SK-N-SH (cell line): ENCODE measurements at regions not wholly inside any gene's neighbourhood (a gene's known extent, or its start where the extent isn't known, plus 50 kb on each side); places are given as distances from the start of the nearest gene placed in this dataset.

Experiments
- CTCF ChIA-PET: fragments of 300-600, 350-600 bp; formaldehyde crosslinking; extraction: SDS; loops from one replicate; lab custom pipeline; 2021; lab: Yijun Ruan, JAX
- POLR2A ChIA-PET: fragments of 350-600 bp; sonication (Branson Sonifier 250); formaldehyde crosslinking; extraction: SDS; loops from one replicate; lab custom pipeline; 2020; ENCODE audit warnings: antibody characterized with exemption, inconsistent platforms; lab: Yijun Ruan, JAX
- DNase-seq: peaks from one replicate; pipeline ENCODE4 v3.0.0; 2012
- H2AFZ ChIP-seq: fragments of 200-600 bp; sonication (generic); 2 replicates; pipeline ENCODE4 v1.8.1; 2016; ENCODE audit warnings: antibody characterized with exemption, mild to moderate bottlenecking, low read depth
- H3F3A ChIP-seq: fragments of 200-600 bp; sonication (generic); replicated peaks from 2 replicates; pipeline ENCODE3; 2016; ENCODE audit warnings: antibody characterized with exemption, mild to moderate bottlenecking; ENCODE audit not compliant: insufficient read depth
- H3K27ac ChIP-seq, 2 experiments: fragments of 200-500 bp in 1 of 2; fragments of 200-600 bp in 1 of 2; sonication (Bioruptor generic) in 1 of 2; sonication (generic), shearing (Covaris generic) in 1 of 2; 2 replicates each; pipeline versions ENCODE4 v1.5.1 to v1.6.1; 2014 to 2016; ENCODE audit warnings: low read depth in 2 of 2, inconsistent platforms in 1 of 2, low read length in 1 of 2, mild to moderate bottlenecking in 1 of 2, mixed read lengths in 1 of 2
- H3K27me3 ChIP-seq: fragments of 200-600 bp; sonication (generic), shearing (Covaris generic); 2 replicates; pipeline ENCODE4 v1.6.1; 2016; ENCODE audit warnings: mixed run types; ENCODE audit not compliant: insufficient read depth
- H3K36me3 ChIP-seq, 2 experiments: fragments of 200-500 bp in 1 of 2; fragments of 200-600 bp in 1 of 2; sonication (Bioruptor generic) in 1 of 2; sonication (generic) in 1 of 2; replicated peaks in 1 of 2; 2 replicates each; pipeline versions ENCODE3 to v1.5.1; 2014 to 2016; ENCODE audit warnings: low read length in 1 of 2, mild to moderate bottlenecking in 1 of 2; ENCODE audit not compliant: insufficient read depth in 2 of 2, control insufficient read depth in 1 of 2
- H3K4me1 ChIP-seq, 2 experiments: fragments of 200-500 bp in 1 of 2; fragments of 200-600 bp in 1 of 2; sonication (Bioruptor generic) in 1 of 2; sonication (generic), shearing (Covaris generic) in 1 of 2; 2 replicates each; pipeline versions ENCODE4 v1.5.1 to v1.6.1; 2014 to 2016; ENCODE audit warnings: low read depth in 1 of 2, low read length in 1 of 2, mixed run types in 1 of 2; ENCODE audit not compliant: insufficient read depth in 2 of 2, control insufficient read depth in 1 of 2
- H3K4me2 ChIP-seq: fragments of 200-600 bp; sonication (generic), shearing (Covaris generic); 2 replicates; pipeline ENCODE4 v1.6.1; 2017; ENCODE audit warnings: mixed run types
- H3K4me3 ChIP-seq, 2 experiments: fragments of 200-500 bp in 1 of 2; fragments of 200-600 bp in 1 of 2; sonication (Bioruptor generic) in 1 of 2; sonication (generic), shearing (Covaris generic) in 1 of 2; 2 replicates each; pipeline versions ENCODE4 v1.5.1 to v1.8.1; 2014 to 2016; ENCODE audit warnings: low read depth in 2 of 2, inconsistent platforms in 1 of 2, low read length in 1 of 2, mild to moderate bottlenecking in 1 of 2, mixed read lengths in 1 of 2, moderate library complexity in 1 of 2
- H3K79me2 ChIP-seq: fragments of 200-600 bp; sonication (generic); 2 replicates; pipeline ENCODE4 v1.8.1; 2017; ENCODE audit warnings: mild to moderate bottlenecking; ENCODE audit not compliant: insufficient read depth
- H3K9ac ChIP-seq: fragments of 200-600 bp; sonication (generic); 2 replicates; pipeline ENCODE4 v1.6.1; 2017; ENCODE audit warnings: mixed run types
- H3K9me2 ChIP-seq: fragments of 200-600 bp; sonication (generic); 2 replicates; pipeline ENCODE4 v1.6.1; 2017; ENCODE audit warnings: mixed run types
- H3K9me3 ChIP-seq: fragments of 200-600 bp; sonication (generic); 2 replicates; pipeline ENCODE4 v1.6.1; 2017; ENCODE audit warnings: mixed run types, mild to moderate bottlenecking, moderate library complexity
- H4K20me1 ChIP-seq: fragments of 200-600 bp; sonication (generic); 2 replicates; pipeline ENCODE4 v1.6.1; 2017; ENCODE audit warnings: mild to moderate bottlenecking, mixed run types; ENCODE audit not compliant: insufficient read depth
- CTCF ChIP-seq: fragments of 200-600 bp; sonication (generic); IDR thresholded peaks from 2 replicates; pipeline ENCODE4 v1.6.1; 2017; ENCODE audit warnings: antibody characterized with exemption, mild to moderate bottlenecking, moderate library complexity
- ELF1 ChIP-seq: IDR thresholded peaks from 2 replicates; pipeline ENCODE4 v1.4.0; 2012
- EP300 ChIP-seq, 2 experiments: IDR thresholded peaks; 2 replicates each; pipeline versions ENCODE4 v1.4.0 to v1.6.1; 2012; ENCODE audit warnings: borderline replicate concordance in 1 of 2, low read depth in 1 of 2, low read length in 1 of 2
- FOSL2 ChIP-seq: IDR thresholded peaks from 2 replicates; pipeline ENCODE4 v1.4.0; 2012; ENCODE audit warnings: low read depth, mild to moderate bottlenecking, moderate library complexity, borderline replicate concordance
- FOXJ3 ChIP-seq: sonication (generic); formaldehyde crosslinking; IDR thresholded peaks from 2 replicates; pipeline ENCODE4 v1.5.1; 2020; ENCODE audit warnings: mild to moderate bottlenecking, missing genetic modification reagents
- JUND ChIP-seq: IDR thresholded peaks from 2 replicates; pipeline ENCODE4 v1.4.0; 2012
- MXI1 ChIP-seq: IDR thresholded peaks from 2 replicates; pipeline ENCODE4 v1.6.1; 2012; ENCODE audit warnings: mild to moderate bottlenecking, low read depth, low read length, improper control_type of control experiment
- NFIC ChIP-seq: IDR thresholded peaks from 2 replicates; pipeline ENCODE4 v1.4.0; 2012; ENCODE audit warnings: borderline replicate concordance
- PBX3 ChIP-seq: IDR thresholded peaks from 2 replicates; pipeline ENCODE4; 2012
- POLR2AphosphoS5 ChIP-seq: IDR thresholded peaks from 2 replicates; pipeline ENCODE4 v1.6.1; 2012; ENCODE audit warnings: low read depth, low read length
- RAD21 ChIP-seq: IDR thresholded peaks from 2 replicates; pipeline ENCODE4 v1.6.1; 2012; ENCODE audit warnings: mild to moderate bottlenecking, low read length
- REST ChIP-seq: IDR thresholded peaks from 2 replicates; pipeline ENCODE4 v1.6.1; 2012; ENCODE audit warnings: mild to moderate bottlenecking, low read depth, low read length, moderate library complexity
- RFX5 ChIP-seq: IDR thresholded peaks from 2 replicates; pipeline ENCODE4 v1.6.1; 2012; ENCODE audit warnings: mild to moderate bottlenecking, improper control_type of control experiment, low read length
- RXRA ChIP-seq: IDR thresholded peaks from 2 replicates; pipeline ENCODE4 v1.4.0; 2012; ENCODE audit warnings: low read depth, mild to moderate bottlenecking, borderline replicate concordance
- SIN3A ChIP-seq: IDR thresholded peaks from 2 replicates; pipeline ENCODE4 v1.6.1; 2012; ENCODE audit warnings: low read depth, mild to moderate bottlenecking, low read length, moderate library complexity, borderline replicate concordance
- SMC3 ChIP-seq: IDR thresholded peaks from 2 replicates; pipeline ENCODE4 v1.6.1; 2012; ENCODE audit warnings: low read depth, low read length, improper control_type of control experiment
- TAF1 ChIP-seq: IDR thresholded peaks from 2 replicates; pipeline ENCODE4 v1.6.1; 2012; ENCODE audit warnings: low read depth, mild to moderate bottlenecking, low read length, moderate library complexity, borderline replicate concordance
- WGBS: methylation state at CpG from one replicate; pipeline ENCODE4 v1.1.6; 2017; ENCODE audit warnings: low lambda C conversion rate; 5-methylcytosine and 5-hydroxymethylcytosine counted together
- TF ChIP-seq, protein P1 (sequence below): IDR thresholded peaks from 2 replicates; pipeline ENCODE4 v1.4.0; 2012; ENCODE audit warnings: low read depth, borderline replicate concordance
- TF ChIP-seq, protein P2 (sequence below): fragments of 150-350 bp; IDR thresholded peaks from 2 replicates; pipeline ENCODE4 v1.6.1; 2017; ENCODE audit warnings: antibody characterized with exemption, low read length, low read depth, borderline replicate concordance

DNA sequence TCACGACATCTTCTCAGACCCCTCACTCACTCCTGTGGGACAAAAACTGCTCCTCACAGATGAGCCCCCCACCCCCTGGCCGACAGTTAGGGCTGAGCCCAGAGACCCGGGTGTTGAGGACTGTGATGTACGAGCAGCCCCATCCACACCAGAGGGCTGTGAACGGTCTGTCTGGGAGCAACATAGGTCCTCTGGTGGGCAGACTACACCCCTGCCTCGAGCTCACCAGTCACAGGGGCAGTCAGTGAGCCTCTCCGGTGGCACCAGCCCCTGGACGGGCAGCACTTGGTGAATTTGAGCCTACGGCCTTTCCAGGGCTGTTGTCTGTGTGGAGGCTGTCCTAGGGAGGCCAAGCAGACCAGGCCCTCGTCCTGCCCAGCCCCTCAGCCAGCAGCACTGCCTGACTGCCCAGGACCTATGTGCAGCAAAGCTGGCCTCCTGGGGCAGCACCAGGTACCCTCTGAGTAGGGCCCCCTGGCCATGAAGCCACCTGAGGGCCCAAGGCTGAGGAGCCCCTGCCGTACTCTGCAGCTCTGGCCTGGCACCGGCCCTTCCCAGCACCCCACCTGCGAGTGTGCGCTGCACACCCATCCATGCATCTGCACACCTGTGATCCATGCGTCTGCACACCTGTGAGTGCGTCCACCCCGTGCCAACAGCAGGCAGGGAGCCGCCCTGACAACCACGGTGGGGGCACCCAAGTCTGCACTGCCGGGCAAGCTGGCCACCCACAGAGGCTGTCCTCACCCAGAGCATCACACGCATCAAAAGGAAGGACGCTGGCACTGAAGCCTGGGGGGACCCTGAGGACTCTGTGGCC lies 111.6 kb upstream of the NKX1-1 start:
- Histone ChIP-seq H3K27me3 (peaks cover 76% of the 10 kb centered on the region), H2AFZ (no peak overlapping the region), H3K79me2 (no peaks in the 10 kb centered on the region), H3K9me3 (no peaks in the 10 kb centered on the region), H3K27ac (no peak overlapping the region), H3K4me3 (no peak overlapping the region), H3K36me3 (no peaks in the 10 kb centered on the region), H3K4me2 (no peak overlapping the region), H3K9me2 (no peaks in the 10 kb centered on the region), H4K20me1 (no peaks in the 10 kb centered on the region), H3K4me1 (no peaks in the 10 kb centered on the region; a peak in 1 of 4 replicates), H3F3A (no peaks in the 10 kb centered on the region), H3K9ac (no peak overlapping the region)
- no peak for DNase-seq
- 25% methylated on average over 13 of the region's 22 CpGs for WGBS
- CTCF ChIA-PET, result interaction anchor here (0.9 to 2.0 kb wide), 3 partner anchors 127 to 387 kb away, joined by 3 to 6 read pairs (median 3); no protein-coding TSS in a partner anchor
- TF ChIP-seq TAF1 (no peak), FOSL2 (no peak), SMC3 (no peak), EP300 (IDR thresholded peaks at IDR 0.05; ENCODE audit: borderline replicate concordance in 1 of 2, low read depth in 1 of 2, low read length in 1 of 2) (no peak), MXI1 (no peak), NFIC (no peak), PBX3 (no peak), JUND (no peak), RAD21 (no peak), RXRA (no peak)
- TF ChIP-seq, protein P1, sequence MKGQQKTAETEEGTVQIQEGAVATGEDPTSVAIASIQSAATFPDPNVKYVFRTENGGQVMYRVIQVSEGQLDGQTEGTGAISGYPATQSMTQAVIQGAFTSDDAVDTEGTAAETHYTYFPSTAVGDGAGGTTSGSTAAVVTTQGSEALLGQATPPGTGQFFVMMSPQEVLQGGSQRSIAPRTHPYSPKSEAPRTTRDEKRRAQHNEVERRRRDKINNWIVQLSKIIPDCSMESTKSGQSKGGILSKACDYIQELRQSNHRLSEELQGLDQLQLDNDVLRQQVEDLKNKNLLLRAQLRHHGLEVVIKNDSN, result no peak
- TF ChIP-seq, protein P2, sequence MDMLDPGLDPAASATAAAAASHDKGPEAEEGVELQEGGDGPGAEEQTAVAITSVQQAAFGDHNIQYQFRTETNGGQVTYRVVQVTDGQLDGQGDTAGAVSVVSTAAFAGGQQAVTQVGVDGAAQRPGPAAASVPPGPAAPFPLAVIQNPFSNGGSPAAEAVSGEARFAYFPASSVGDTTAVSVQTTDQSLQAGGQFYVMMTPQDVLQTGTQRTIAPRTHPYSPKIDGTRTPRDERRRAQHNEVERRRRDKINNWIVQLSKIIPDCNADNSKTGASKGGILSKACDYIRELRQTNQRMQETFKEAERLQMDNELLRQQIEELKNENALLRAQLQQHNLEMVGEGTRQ, result no peak
- POLR2A ChIA-PET, result no interaction called here

DNA sequence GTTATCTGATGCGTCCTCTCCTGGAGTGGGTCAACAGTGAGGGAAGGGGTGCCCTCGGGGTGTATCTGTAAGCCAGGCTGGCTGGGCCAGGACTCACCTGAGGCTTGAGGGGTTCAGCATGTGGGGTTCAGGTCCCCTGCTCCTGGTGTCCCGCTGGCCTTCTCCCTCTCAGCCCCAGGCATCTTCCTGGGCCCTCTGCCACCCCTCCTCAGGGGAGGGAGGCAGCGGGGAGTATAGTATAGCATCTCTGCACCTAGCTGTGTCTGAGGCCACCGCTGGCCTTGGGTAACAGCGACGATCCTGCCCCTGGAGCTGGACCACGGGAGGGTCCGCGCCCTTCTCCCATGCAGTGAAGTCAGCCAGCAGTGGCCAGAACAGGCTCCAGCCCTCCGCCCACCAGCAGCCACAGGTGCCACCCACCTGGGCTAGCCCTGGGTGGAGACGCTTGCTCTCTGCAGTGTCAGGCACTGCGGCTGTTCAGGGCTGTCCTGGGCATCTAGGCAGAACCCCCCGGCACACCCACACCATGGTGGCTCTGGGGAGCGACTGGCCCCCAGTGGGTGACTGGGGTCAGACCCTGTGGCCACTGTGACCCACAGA lies 110.7 kb upstream of the NKX1-1 start:
- WGBS, result 20% methylated on average over 4 of the region's 15 CpGs
- no peak for DNase-seq
- Histone ChIP-seq H3K79me2 (no peaks in the 10 kb centered on the region), H3K27ac (no peak overlapping the region), H3K9me3 (no peaks in the 10 kb centered on the region), H3K4me1 (no peaks in the 10 kb centered on the region; a peak in 1 of 4 replicates), H3F3A (no peaks in the 10 kb centered on the region), H3K4me3 (no peak overlapping the region), H3K4me2 (no peak overlapping the region), H3K27me3 (peaks cover 68% of the 10 kb centered on the region), H3K9me2 (no peaks in the 10 kb centered on the region), H2AFZ (no peak overlapping the region), H3K9ac (no peak overlapping the region), H3K36me3 (no peaks in the 10 kb centered on the region), H4K20me1 (no peaks in the 10 kb centered on the region)
- ChIA-PET CTCF (interaction anchor here (0.9 to 1.2 kb wide), 2 partner anchors 128 to 161 kb away, joined by 3 to 6 read pairs; no protein-coding TSS in a partner anchor), POLR2A (no interaction called here)
- TF ChIP-seq EP300 (IDR thresholded peaks at IDR 0.05; ENCODE audit: borderline replicate concordance in 1 of 2, low read depth in 1 of 2, low read length in 1 of 2) (no peak), POLR2AphosphoS5 (no peak), FOXJ3 (no peak), CTCF (no peak), RFX5 (no peak), REST (no peak), ELF1 (no peak), SIN3A (no peak)
